ENCODE measurements at regions not wholly inside any gene's neighbourhood (a gene's known extent, or its start where the extent isn't known, plus 50 kb on each side); places are given as distances from the start of the nearest gene placed in this dataset.

- TF ChIP-seq POLR2AphosphoS5 (IDR thresholded peaks at IDR 0.05; ENCODE audit: borderline replicate concordance, low read depth, low read length) (no peak), EZH2 (IDR thresholded peaks at IDR 0.05) (no peak), FOXP2 (optimal IDR thresholded peaks at IDR 0.05; ENCODE audit: control extremely low read depth, extremely low read length, insufficient read depth) (no peak)
These were observed 107.6 kb upstream of the CTAGE1 start for GRCh38 chr18:22525313-22525712.
